GM12878 (cell line): ENCODE measurements at regions not wholly inside any gene's neighbourhood (a gene's known extent, or its start where the extent isn't known, plus 50 kb on each side); places are given as distances from the start of the nearest gene placed in this dataset.

Experiments used
- ATAC-seq: fragments of 200-7000 bp; cut with Tn5 transposase; 3 replicates; pipeline ENCODE4 v1.9.1; 2020; ENCODE audit warnings: mild to moderate bottlenecking, moderate library complexity
- BruUV-seq: library from RNA; stranded (reverse); fragments of 400-500 nt; replicated peaks from 2 replicates; lab custom pipeline; 2021; lab: Mats Ljungman, UMichigan
- CTCF ChIA-PET: fragments of 300-600 bp; sonication (Branson Sonifier 250); formaldehyde crosslinking; extraction: SDS; loops from one replicate; lab custom pipeline; 2021; ENCODE audit warnings: inconsistent platforms; lab: Yijun Ruan, JAX
- POLR2A ChIA-PET: fragments of 350-600 bp; formaldehyde crosslinking; extraction: SDS; loops from one replicate; lab custom pipeline; 2021; ENCODE audit warnings: inconsistent platforms; lab: Charles Lee
- RAD21 ChIA-PET: fragments of 300-600 bp; sonication (Branson Sonifier 250); formaldehyde crosslinking; loops from one replicate; lab custom pipeline; 2023; ENCODE audit warnings: antibody characterized with exemption; ENCODE audit not compliant: unreplicated experiment; lab: Charles Lee
- SMC1A ChIA-PET: fragments of 300-600 bp; sonication (Branson Sonifier 250); formaldehyde crosslinking; loops from one replicate; lab custom pipeline; 2023; ENCODE audit not compliant: unreplicated experiment, uncharacterized antibody; lab: Charles Lee
- DNase-seq: peaks from one replicate; pipeline ENCODE4 v3.0.0-alpha.2; 2011; ENCODE audit warnings: low read depth, low spot score
- FAIRE-seq: peaks from 3 replicates; lab custom pipeline; 2011; peaks lifted over from hg19 to GRCh38; lab: Jason Lieb, UNC
- H2AFZ ChIP-seq: 2 replicates; pipeline ENCODE4 v1.6.0; 2011; ENCODE audit warnings: low read depth, low read length, control low read depth; ENCODE audit not compliant: control insufficient read depth
- H3K27ac ChIP-seq: 2 replicates; pipeline ENCODE4 v1.5.1; 2011; ENCODE audit warnings: control low read depth; ENCODE audit not compliant: control insufficient read depth, insufficient read depth
- H3K27me3 ChIP-seq, 2 experiments: replicated peaks in 1 of 2; 2 replicates each; pipeline versions ENCODE4 v1.6.0 to v1.6.1; 2011; ENCODE audit warnings: low read length in 1 of 2; ENCODE audit not compliant: control insufficient read depth in 2 of 2, insufficient read depth in 2 of 2
- H3K36me3 ChIP-seq, 2 experiments: 2 replicates each; pipeline ENCODE4 v1.5.1; 2011; ENCODE audit warnings: low read length in 1 of 2; ENCODE audit not compliant: control insufficient read depth in 2 of 2, insufficient read depth in 2 of 2
- H3K4me1 ChIP-seq: 2 replicates; pipeline ENCODE4 v1.6.1; 2011; ENCODE audit warnings: mild to moderate bottlenecking, low read length, moderate library complexity, mixed read lengths; ENCODE audit not compliant: control insufficient read depth, insufficient read depth
- H3K4me2 ChIP-seq: 2 replicates; pipeline ENCODE4 v1.6.0; 2011; ENCODE audit warnings: control low read depth; ENCODE audit not compliant: control insufficient read depth, insufficient read depth
- H3K4me3 ChIP-seq: fragments of 200-600 bp; sonication (generic); 2 replicates; pipeline ENCODE4 v1.5.1; 2016
- H3K79me2 ChIP-seq: 2 replicates; pipeline ENCODE4 v1.6.0; 2011; ENCODE audit warnings: low read length; ENCODE audit not compliant: control insufficient read depth, insufficient read depth
- H3K9ac ChIP-seq: 2 replicates; pipeline ENCODE4 v1.8.0; 2011; ENCODE audit warnings: low read length, control low read depth, mixed read lengths; ENCODE audit not compliant: control insufficient read depth, insufficient read depth
- H3K9me3 ChIP-seq: replicated peaks from 3 replicates; pipeline ENCODE4 v1.5.1; 2011; ENCODE audit warnings: mild to moderate bottlenecking, low read length; ENCODE audit not compliant: control insufficient read depth, insufficient read depth
- H4K20me1 ChIP-seq: 2 replicates; pipeline ENCODE4 v1.6.0; 2011; ENCODE audit not compliant: control insufficient read depth, insufficient read depth
- BACH1 ChIP-seq: fragments of 450-650 bp; IDR thresholded peaks from 2 replicates; pipeline ENCODE4 v1.6.1; 2017; ENCODE audit warnings: mild to moderate bottlenecking, borderline replicate concordance
- CEBPB ChIP-seq, 2 experiments: fragments of 150-350 bp in 1 of 2; IDR thresholded peaks; 2 replicates each; pipeline ENCODE4 v1.6.1; 2012 to 2014; ENCODE audit warnings: low read depth in 2 of 2, low read length in 2 of 2, borderline replicate concordance in 1 of 2, inconsistent platforms in 1 of 2
- HSF1 ChIP-seq: fragments of 150-350 bp; IDR thresholded peaks from 2 replicates; pipeline ENCODE4 v1.6.1; 2014; ENCODE audit warnings: mild to moderate bottlenecking, low read depth, low read length
- IRF3 ChIP-seq: fragments of 450-650 bp; IDR thresholded peaks from 2 replicates; pipeline ENCODE4 v1.6.1; 2014; ENCODE audit warnings: mild to moderate bottlenecking
- MAX ChIP-seq: IDR thresholded peaks from 2 replicates; pipeline ENCODE4 v1.6.1; 2012; ENCODE audit warnings: low read depth, low read length, improper control_type of control experiment
- NFYB ChIP-seq: IDR thresholded peaks from 2 replicates; pipeline ENCODE4 v1.6.1; 2011; ENCODE audit warnings: low read depth, mild to moderate bottlenecking, low read length, improper control_type of control experiment, moderate library complexity; ENCODE audit not compliant: insufficient read depth
- NRF1 ChIP-seq: conservative IDR thresholded peaks from 2 replicates; pipeline ENCODE4 v1.6.1; 2011; ENCODE audit warnings: mild to moderate bottlenecking, low read depth, low read length, improper control_type of control experiment
- POLR2A ChIP-seq: IDR thresholded peaks from 2 replicates; pipeline ENCODE4 v1.6.1; 2011; ENCODE audit warnings: low read depth, mild to moderate bottlenecking, low read length
- WGBS: methylation state at CpG from one replicate; pipeline ENCODE4 v1.1.6; 2016; ENCODE audit warnings: low lambda C conversion rate; ENCODE audit not compliant: insufficient replicate concordance, insufficient coverage; ENCODE audit errors: missing lambda C conversion rate; 5-methylcytosine and 5-hydroxymethylcytosine counted together
- in situ Hi-C: fragments of 300-500 bp; cut with MboI; formaldehyde crosslinking; loops from 9 replicates; pipeline ENCODE4 v1.14.3; 2018; ENCODE audit warnings: mixed read lengths
- intact Hi-C: fragments of 100-400 bp; cut with micrococcal nuclease; formaldehyde crosslinking; loops from one replicate; pipeline ENCODE4 v1.14.2; 2022; ENCODE audit not compliant: unreplicated experiment

GRCh38 chrX:57227691-57228090 lies 58.8 kb upstream of the FAAH2 start:
- Histone ChIP-seq H3K4me2 (no peak overlapping the region), H3K4me1 (no peaks in the 10 kb centered on the region), H3K79me2 (no peaks in the 10 kb centered on the region), H3K4me3 (no peak overlapping the region), H3K9me3 (no peaks in the 10 kb centered on the region), H3K9ac (no peak overlapping the region), H2AFZ (no peak overlapping the region), H4K20me1 (no peaks in the 10 kb centered on the region), H3K27ac (no peak overlapping the region), H3K27me3 (no peaks in the 10 kb centered on the region), H3K36me3 (no peaks in the 10 kb centered on the region)
- DNase-seq (no peak), ATAC-seq (peak; percentile 53), FAIRE-seq (no peak)
- WGBS = 14% methylated on average over 2 of the region's 2 CpGs
- intact Hi-C loops = no loop called here
- BruUV-seq = no TSS peak
- ChIA-PET SMC1A (no interaction called here), RAD21 (no interaction called here), CTCF (no interaction called here), POLR2A (no interaction called here)
- in situ Hi-C loops = no loop called here
- no peak for TF ChIP-seq HSF1
- no peak for TF ChIP-seq MAX
- no peak for TF ChIP-seq NRF1
- no peak for TF ChIP-seq NFYB
- no peak for TF ChIP-seq CEBPB (IDR thresholded peaks at IDR 0.05; ENCODE audit: borderline replicate concordance in 1 of 2, low read depth in 2 of 2, low read length in 2 of 2)
- no peak for TF ChIP-seq POLR2A
- peak; percentile 76; the same call in 1 of the 2 replicates for TF ChIP-seq BACH1
- no peak for TF ChIP-seq IRF3
